Neutrophil (primary cell): ENCODE measurements at regions not wholly inside any gene's neighbourhood (a gene's known extent, or its start where the extent isn't known, plus 50 kb on each side); places are given as distances from the start of the nearest gene placed in this dataset.

ENCODE experiments used
- H3K27ac ChIP-seq: fragments of 200-600 bp; sonication (generic); 2 replicates; pipeline ENCODE4 v1.5.1; 2016; ENCODE audit warnings: mild to moderate bottlenecking, moderate library complexity
- H3K27me3 ChIP-seq: fragments of 200-600 bp; sonication (generic); 2 replicates; pipeline ENCODE4 v1.6.0; 2016; ENCODE audit warnings: mild to moderate bottlenecking
- H3K36me3 ChIP-seq: fragments of 200-600 bp; sonication (generic); 2 replicates; pipeline ENCODE4 v1.5.1; 2017
- H3K4me1 ChIP-seq, 2 experiments: fragments of 200-600 bp in 1 of 2; sonication (generic) in 1 of 2; 1 replicate in 1 of 2; 2 replicates in 1 of 2; pipeline versions ENCODE4 v1.5.1 to v1.6.1; 2013 to 2016; ENCODE audit warnings: low read depth in 1 of 2, low read length in 1 of 2, mild to moderate bottlenecking in 1 of 2, moderate library complexity in 1 of 2; ENCODE audit not compliant: control insufficient read depth in 1 of 2, insufficient read depth in 1 of 2
- H3K4me3 ChIP-seq, 2 experiments: fragments of 200-600 bp in 1 of 2; sonication (generic) in 1 of 2; 1 replicate in 1 of 2; 2 replicates in 1 of 2; pipeline ENCODE4 v1.5.1; 2013 to 2016; ENCODE audit warnings: low read depth in 1 of 2, low read length in 1 of 2, mild to moderate bottlenecking in 1 of 2, moderate library complexity in 1 of 2
- H3K9me3 ChIP-seq: fragments of 200-600 bp; sonication (generic); 2 replicates; pipeline ENCODE4 v1.5.1; 2016
- TF ChIP-seq, protein P1 (sequence below): fragments of 200-600 bp; sonication (generic); IDR thresholded peaks from 2 replicates; pipeline ENCODE4 v1.5.1; 2016; ENCODE audit warnings: antibody characterized with exemption

DNA sequence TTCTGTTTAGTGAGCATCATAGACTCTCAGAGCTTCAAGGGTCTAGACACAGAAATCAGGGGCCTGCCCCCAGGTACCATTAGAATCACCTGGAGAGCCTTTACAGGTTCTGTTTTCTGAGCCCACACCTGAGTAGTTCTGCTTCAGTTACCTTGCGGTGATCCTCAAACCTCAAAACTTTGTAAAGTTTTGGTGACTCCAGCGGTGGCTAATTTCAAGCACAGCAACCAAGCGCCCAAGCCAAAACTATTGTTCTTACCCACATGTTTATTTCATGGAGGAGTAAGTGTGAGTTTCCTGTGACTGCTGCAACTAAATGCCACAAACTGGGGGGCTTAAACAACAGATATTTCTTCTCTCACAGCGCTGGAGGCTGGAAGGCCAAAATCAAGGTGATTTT, 108.9 kb downstream of the FOXD1 start:
- TF ChIP-seq, protein P1, sequence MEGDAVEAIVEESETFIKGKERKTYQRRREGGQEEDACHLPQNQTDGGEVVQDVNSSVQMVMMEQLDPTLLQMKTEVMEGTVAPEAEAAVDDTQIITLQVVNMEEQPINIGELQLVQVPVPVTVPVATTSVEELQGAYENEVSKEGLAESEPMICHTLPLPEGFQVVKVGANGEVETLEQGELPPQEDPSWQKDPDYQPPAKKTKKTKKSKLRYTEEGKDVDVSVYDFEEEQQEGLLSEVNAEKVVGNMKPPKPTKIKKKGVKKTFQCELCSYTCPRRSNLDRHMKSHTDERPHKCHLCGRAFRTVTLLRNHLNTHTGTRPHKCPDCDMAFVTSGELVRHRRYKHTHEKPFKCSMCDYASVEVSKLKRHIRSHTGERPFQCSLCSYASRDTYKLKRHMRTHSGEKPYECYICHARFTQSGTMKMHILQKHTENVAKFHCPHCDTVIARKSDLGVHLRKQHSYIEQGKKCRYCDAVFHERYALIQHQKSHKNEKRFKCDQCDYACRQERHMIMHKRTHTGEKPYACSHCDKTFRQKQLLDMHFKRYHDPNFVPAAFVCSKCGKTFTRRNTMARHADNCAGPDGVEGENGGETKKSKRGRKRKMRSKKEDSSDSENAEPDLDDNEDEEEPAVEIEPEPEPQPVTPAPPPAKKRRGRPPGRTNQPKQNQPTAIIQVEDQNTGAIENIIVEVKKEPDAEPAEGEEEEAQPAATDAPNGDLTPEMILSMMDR = no peak
- H3K27ac ChIP-seq = no peak overlapping the region
- H3K4me1 ChIP-seq = no peaks in the 10 kb centered on the region
- H3K9me3 ChIP-seq = no peaks in the 10 kb centered on the region
- H3K27me3 ChIP-seq = peaks cover 57% of the 10 kb centered on the region
- H3K36me3 ChIP-seq = no peaks in the 10 kb centered on the region
- H3K4me3 ChIP-seq = no peak overlapping the region

DNA sequence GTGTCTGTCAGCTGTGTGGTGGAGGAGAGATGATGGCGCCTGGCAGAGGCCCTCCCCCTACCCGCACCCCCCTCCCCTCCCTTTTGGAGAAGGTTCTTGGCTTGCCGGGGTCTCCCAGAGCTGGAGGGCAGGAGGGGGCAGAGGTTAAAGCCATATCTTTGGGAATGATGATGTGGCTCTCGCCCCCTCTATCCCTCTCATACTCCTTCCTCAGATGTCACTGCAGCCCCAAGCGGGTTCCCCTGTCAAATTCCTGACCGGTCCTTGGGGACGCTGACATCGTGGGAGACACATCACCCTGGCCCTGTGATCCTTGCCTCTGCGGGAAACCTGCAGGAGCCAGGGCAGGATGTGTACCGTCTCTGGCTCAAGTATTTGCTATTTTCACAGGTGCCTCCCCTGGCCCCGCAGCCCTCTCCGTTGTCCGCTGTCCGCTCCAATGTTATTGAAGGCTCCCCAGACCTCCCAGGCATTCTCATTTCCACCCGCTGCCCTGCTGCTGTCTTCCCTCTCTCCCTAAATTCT, 109.5 kb downstream of the FOXD1 start:
- no peaks in the 10 kb centered on the region for H3K4me1 ChIP-seq
- H3K27ac ChIP-seq = no peak overlapping the region
- H3K27me3 ChIP-seq = peaks cover 57% of the 10 kb centered on the region
- H3K36me3 ChIP-seq = no peaks in the 10 kb centered on the region
- H3K4me3 ChIP-seq = no peak overlapping the region
- TF ChIP-seq, protein P1 = no peak
- H3K9me3 ChIP-seq = no peaks in the 10 kb centered on the region

DNA sequence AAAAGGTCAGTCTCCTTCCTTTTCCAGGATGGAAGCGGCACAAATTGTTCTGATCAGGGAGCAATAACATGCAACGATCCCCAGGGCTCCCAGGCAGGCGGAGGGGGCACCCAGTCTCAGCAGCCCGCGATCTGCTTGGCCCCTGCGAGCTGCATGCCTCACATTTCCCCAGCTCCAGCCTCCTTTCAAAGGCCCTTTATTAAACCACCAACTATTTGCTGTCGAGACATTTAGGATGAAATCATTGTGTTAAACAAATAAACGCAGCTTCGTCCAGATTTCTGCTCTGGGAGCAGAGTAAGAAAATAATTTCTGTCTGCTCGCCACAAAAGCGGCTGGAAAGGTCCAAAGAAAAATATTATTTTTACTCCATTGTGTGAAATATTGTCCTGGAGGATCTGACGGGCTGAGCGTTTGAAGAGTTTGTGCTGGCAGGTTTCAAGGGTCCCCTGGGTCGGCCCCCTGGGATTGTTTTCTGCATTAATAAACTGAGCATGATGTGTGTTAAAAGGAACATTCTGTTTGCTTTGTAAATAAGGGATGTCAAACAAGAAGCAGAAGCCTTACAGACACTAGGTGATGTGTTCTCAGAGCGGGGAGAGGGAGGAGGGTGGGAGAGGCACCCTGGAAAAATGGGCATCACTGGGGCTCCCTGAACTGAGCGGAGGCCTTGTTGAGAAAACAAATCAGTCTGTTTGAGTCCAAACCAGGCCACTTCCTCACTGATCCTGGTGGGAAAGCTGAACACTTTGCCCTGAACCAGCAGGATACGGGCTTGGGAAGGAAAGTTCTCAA, 110.1 kb downstream of the FOXD1 start:
- Histone ChIP-seq H3K4me3 (no peak overlapping the region), H3K27ac (no peak overlapping the region), H3K27me3 (peaks cover 53% of the 10 kb centered on the region), H3K36me3 (no peaks in the 10 kb centered on the region), H3K9me3 (no peaks in the 10 kb centered on the region), H3K4me1 (no peaks in the 10 kb centered on the region)
- TF ChIP-seq, protein P1 = no peak

DNA sequence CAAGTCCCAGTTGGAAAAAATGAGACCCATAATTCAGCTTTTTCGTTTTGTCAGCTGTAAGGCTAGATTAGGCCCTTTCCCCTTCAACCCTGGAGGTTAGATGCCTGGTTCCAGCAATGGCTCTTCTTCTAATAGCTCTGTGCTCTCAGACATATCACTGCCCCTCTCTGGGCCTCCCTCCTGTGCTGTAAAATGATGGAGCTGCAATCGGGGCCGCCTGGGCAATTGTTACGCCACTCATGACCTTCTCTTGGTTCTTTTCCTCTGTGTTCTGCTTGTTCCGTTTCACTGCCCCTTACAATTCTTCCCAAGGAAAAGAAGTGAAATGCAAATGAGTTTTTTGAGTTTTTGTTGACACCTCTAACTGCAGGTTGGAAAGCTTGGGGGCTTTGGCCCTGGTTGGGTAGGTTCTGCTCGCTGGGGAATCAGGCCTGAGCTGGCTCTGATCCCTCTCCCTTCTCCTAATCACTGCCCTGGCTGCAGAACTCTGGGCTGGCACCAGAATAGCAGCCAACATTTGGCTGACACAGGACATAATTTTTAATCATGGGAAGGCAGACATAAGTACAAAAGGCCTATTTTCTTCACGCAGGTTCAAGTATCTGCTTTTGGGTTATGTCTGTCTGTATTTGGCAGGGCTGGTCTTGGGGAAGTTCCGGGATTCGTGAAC, 110.9 kb downstream of the FOXD1 start:
- no peaks in the 10 kb centered on the region for H3K4me1 ChIP-seq
- H3K36me3 ChIP-seq = no peaks in the 10 kb centered on the region
- TF ChIP-seq, protein P1 = no peak
- H3K4me3 ChIP-seq = no peak overlapping the region
- peaks cover 52% of the 10 kb centered on the region for H3K27me3 ChIP-seq
- no peaks in the 10 kb centered on the region for H3K9me3 ChIP-seq
- H3K27ac ChIP-seq = no peak overlapping the region

DNA sequence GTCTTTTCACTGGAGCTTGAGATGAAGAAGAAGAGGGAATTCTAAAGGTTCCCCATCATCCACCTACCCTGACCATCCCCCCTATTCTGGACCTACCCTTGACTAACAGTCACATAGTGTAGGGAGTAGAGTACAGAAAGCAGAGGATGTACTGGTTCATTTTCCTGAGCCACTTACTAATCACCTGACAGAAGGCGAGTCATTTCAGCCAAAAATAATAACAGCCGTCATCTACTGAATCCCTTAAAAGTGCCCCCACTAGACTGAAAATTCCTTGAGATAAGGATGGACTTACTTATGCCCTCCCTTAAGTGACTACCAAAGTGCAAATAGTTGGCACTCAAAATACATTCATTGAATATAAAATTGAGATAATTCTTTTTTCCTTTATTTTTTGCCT, 112.2 kb downstream of the FOXD1 start:
- Histone ChIP-seq H3K27ac (no peak overlapping the region), H3K27me3 (peaks cover 56% of the 10 kb centered on the region), H3K4me1 (no peaks in the 10 kb centered on the region), H3K9me3 (peaks cover under 1% of the 10 kb centered on the region), H3K4me3 (no peak overlapping the region), H3K36me3 (no peaks in the 10 kb centered on the region)
- TF ChIP-seq, protein P1 = no peak
